ENCODE measurements at regions not wholly inside any gene's neighbourhood (a gene's known extent, or its start where the extent isn't known, plus 50 kb on each side); places are given as distances from the start of the nearest gene placed in this dataset.
"Not testable (repeated sequence)": the region's sequence is repeated elsewhere in the genome, so short reads cannot be mapped to it uniquely, and the experiment has no call there.

GRCh38 chr6:169397684-169398083 is 144.0 kb upstream of the THBS2 start:
- no peak for DNase-seq (ENCODE audit: insufficient read length, low spot score, missing footprints)
- H3K27me3 ChIP-seq (ENCODE audit: insufficient read depth, low read length), result peaks cover 3% of the 10 kb centered on the region
- H3K4me3 ChIP-seq (ENCODE audit: insufficient read depth, low read length), result no peak overlapping the region
- H2AFZ ChIP-seq (ENCODE audit: low read length), result no peak overlapping the region
- H3K4me1 ChIP-seq (ENCODE audit: insufficient read depth, low read length), result no peaks in the 10 kb centered on the region
- no peak overlapping the region for H3K27ac ChIP-seq (ENCODE audit: low read depth, low read length)
- H3K4me2 ChIP-seq (ENCODE audit: insufficient read depth, low read length), result no peak overlapping the region
- no peaks in the 10 kb centered on the region for H3K79me2 ChIP-seq (ENCODE audit: insufficient read depth, low read length)
- no peaks in the 10 kb centered on the region for H3K9me3 ChIP-seq (ENCODE audit: low read depth, low read length)
- H3K36me3 ChIP-seq (ENCODE audit: insufficient read depth, low read length), result no peaks in the 10 kb centered on the region
- H4K20me1 ChIP-seq (ENCODE audit: insufficient read depth, low read length), result no peaks in the 10 kb centered on the region
- no peak for TF ChIP-seq CTCF (IDR thresholded peaks at IDR 0.05; ENCODE audit: extremely low read depth, low read depth, low read length)

GRCh38 chr6:169396554-169397163 is 143.0 kb upstream of the THBS2 start:
- Histone ChIP-seq H3K4me2 (ENCODE audit: insufficient read depth, low read length) (no peak overlapping the region), H3K4me3 (ENCODE audit: insufficient read depth, low read length) (no peak overlapping the region), H3K4me1 (ENCODE audit: insufficient read depth, low read length) (no peaks in the 10 kb centered on the region), H3K27ac (ENCODE audit: low read depth, low read length) (no peak overlapping the region), H3K79me2 (ENCODE audit: insufficient read depth, low read length) (no peaks in the 10 kb centered on the region), H2AFZ (ENCODE audit: low read length) (no peak overlapping the region), H3K27me3 (ENCODE audit: insufficient read depth, low read length) (peaks cover 3% of the 10 kb centered on the region), H4K20me1 (ENCODE audit: insufficient read depth, low read length) (no peaks in the 10 kb centered on the region), H3K36me3 (ENCODE audit: insufficient read depth, low read length) (no peaks in the 10 kb centered on the region), H3K9me3 (ENCODE audit: low read depth, low read length) (no peaks in the 10 kb centered on the region)
- TF ChIP-seq CTCF (IDR thresholded peaks at IDR 0.05; ENCODE audit: extremely low read depth, low read depth, low read length), result no peak
- DNase-seq (ENCODE audit: insufficient read length, low spot score, missing footprints), result no peak

DNA sequence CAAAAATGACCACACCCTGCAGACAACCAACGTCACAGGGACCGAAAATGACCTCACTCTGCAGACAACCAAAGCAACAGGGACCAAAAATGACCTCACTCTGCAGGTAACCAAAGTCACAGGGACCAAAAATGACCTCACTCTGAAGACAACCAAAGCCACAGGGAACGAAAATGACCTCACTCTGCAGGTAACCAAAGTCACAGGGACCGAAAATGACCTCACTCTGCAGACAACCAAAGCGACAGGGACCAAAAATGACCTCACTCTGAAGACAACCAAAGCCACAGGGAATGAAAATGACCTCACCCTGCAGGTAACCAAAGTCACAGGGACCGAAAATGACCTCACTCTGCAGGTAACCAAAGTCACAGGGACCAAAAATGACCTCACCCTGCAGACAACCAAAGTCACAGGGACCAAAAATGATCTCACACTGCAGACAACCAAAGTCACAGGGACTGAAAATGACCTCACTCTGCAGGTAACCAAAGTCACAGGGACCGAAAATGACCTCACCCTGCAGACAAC is 142.4 kb upstream of the THBS2 start:
- H3K36me3 ChIP-seq (ENCODE audit: insufficient read depth, low read length); H3K27ac ChIP-seq (ENCODE audit: low read depth, low read length); H3K9me3 ChIP-seq (ENCODE audit: low read depth, low read length); H2AFZ ChIP-seq (ENCODE audit: low read length); H3K4me3 ChIP-seq (ENCODE audit: insufficient read depth, low read length); H3K79me2 ChIP-seq (ENCODE audit: insufficient read depth, low read length); DNase-seq (ENCODE audit: insufficient read length, low spot score, missing footprints); H4K20me1 ChIP-seq (ENCODE audit: insufficient read depth, low read length); H3K4me2 ChIP-seq (ENCODE audit: insufficient read depth, low read length); H3K4me1 ChIP-seq (ENCODE audit: insufficient read depth, low read length); H3K27me3 ChIP-seq (ENCODE audit: insufficient read depth, low read length): not testable (repeated sequence)

- Histone ChIP-seq H2AFZ (ENCODE audit: low read length) (no peak overlapping the region), H3K27ac (ENCODE audit: low read depth, low read length) (no peak overlapping the region), H3K36me3 (ENCODE audit: insufficient read depth, low read length) (no peaks in the 10 kb centered on the region), H3K27me3 (ENCODE audit: insufficient read depth, low read length) (peaks cover 3% of the 10 kb centered on the region), H3K79me2 (ENCODE audit: insufficient read depth, low read length) (no peaks in the 10 kb centered on the region), H4K20me1 (ENCODE audit: insufficient read depth, low read length) (no peaks in the 10 kb centered on the region), H3K4me3 (ENCODE audit: insufficient read depth, low read length) (no peak overlapping the region), H3K9me3 (ENCODE audit: low read depth, low read length) (no peaks in the 10 kb centered on the region), H3K4me1 (ENCODE audit: insufficient read depth, low read length) (no peaks in the 10 kb centered on the region), H3K4me2 (ENCODE audit: insufficient read depth, low read length) (no peak overlapping the region)
- DNase-seq (ENCODE audit: insufficient read length, low spot score, missing footprints), result no peak
- TF ChIP-seq CTCF (IDR thresholded peaks at IDR 0.05; ENCODE audit: extremely low read depth, low read depth, low read length), result no peak
Observed at GRCh38 chr6:169395080-169395805, 141.6 kb upstream of the THBS2 start.

All from osteoblast (primary cell).